Testis (tissue), 2 donors: ENCODE measurements at regions not wholly inside any gene's neighbourhood (a gene's known extent, or its start where the extent isn't known, plus 50 kb on each side); places are given as distances from the start of the nearest gene placed in this dataset.

Experiments
- DNase-seq: peaks from one replicate; pipeline ENCODE4 v3.0.0-alpha.2; 2019
- H3K27ac ChIP-seq, 2 donors: fragments of 200-600 bp; sonication (generic); one replicate each; pipeline ENCODE4 v1.5.1; 2019
- H3K27me3 ChIP-seq: fragments of 200-600 bp; sonication (generic); one replicate; pipeline ENCODE4 v1.5.1; 2019
- H3K36me3 ChIP-seq: fragments of 200-600 bp; sonication (generic); one replicate; pipeline ENCODE4 v1.5.1; 2017; ENCODE audit warnings: low read depth; ENCODE audit errors: missing control alignments
- H3K4me1 ChIP-seq: fragments of 200-600 bp; sonication (generic); one replicate; pipeline ENCODE4 v1.5.1; 2019
- H3K4me3 ChIP-seq, 2 donors: fragments of 200-600 bp; sonication (generic); one replicate each; pipeline ENCODE4 v1.5.1; 2017 to 2019
- H3K9me3 ChIP-seq: fragments of 200-600 bp; sonication (generic); one replicate; pipeline ENCODE4 v1.5.1; 2017
- POLR2A ChIP-seq: fragments of 450-650 bp; IDR thresholded peaks from one replicate; pipeline ENCODE4 v1.6.1; 2017; ENCODE audit warnings: antibody characterized with exemption, mild to moderate bottlenecking, moderate library complexity
- WGBS, 2 donors: methylation state at CpG; one replicate each; pipeline ENCODE4 v1.1.5; 2018; 5-methylcytosine and 5-hydroxymethylcytosine counted together
- intact Hi-C: fragments of 100-400 bp; cut with DNase I; formaldehyde crosslinking; loops from one replicate; pipeline ENCODE4 v1.15.1; 2023; ENCODE audit warnings: low total_unique reads
- TF ChIP-seq, protein P1 (sequence below), 3 experiments: fragments of 450-650 bp in 2 of 3; fragments of 200-600 bp in 1 of 3; sonication (generic) in 1 of 3; IDR thresholded peaks; one replicate each; pipeline ENCODE4 v1.5.1; 2016 to 2019; ENCODE audit warnings: antibody characterized with exemption in 3 of 3, mild to moderate bottlenecking in 2 of 3, moderate library complexity in 1 of 3

DNA sequence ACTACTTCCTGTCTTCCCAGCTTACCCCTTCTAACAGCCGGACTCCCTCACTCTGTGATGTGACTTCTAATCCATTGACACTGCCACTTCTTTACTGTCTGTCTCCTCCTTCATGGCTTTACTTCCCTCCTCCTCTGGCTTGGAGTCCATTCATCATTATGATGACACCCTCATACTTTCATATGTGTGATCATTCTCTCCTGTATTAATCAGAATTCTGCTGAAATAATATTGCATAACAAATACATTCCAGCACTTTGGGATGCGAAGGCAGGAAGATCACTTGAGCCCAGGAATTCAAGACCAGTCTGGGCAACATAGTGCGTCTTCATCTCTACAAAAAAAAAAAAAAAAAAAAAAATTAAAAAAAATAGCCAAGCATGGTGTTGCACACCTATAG, 147.9 kb upstream of the BTBD3 start:
- no peaks in the 10 kb centered on the region for H3K4me1 ChIP-seq
- H3K9me3 ChIP-seq: no peaks in the 10 kb centered on the region
- no peaks in the 10 kb centered on the region for H3K36me3 ChIP-seq
- intact Hi-C loops: no loop called here
- H3K4me3 ChIP-seq: no peak overlapping the region
- no peak overlapping the region for H3K27ac ChIP-seq
- WGBS, 2 donors: 89 to 94% methylated on average over 3 of the region's 3 CpGs
- TF ChIP-seq, protein P1, sequence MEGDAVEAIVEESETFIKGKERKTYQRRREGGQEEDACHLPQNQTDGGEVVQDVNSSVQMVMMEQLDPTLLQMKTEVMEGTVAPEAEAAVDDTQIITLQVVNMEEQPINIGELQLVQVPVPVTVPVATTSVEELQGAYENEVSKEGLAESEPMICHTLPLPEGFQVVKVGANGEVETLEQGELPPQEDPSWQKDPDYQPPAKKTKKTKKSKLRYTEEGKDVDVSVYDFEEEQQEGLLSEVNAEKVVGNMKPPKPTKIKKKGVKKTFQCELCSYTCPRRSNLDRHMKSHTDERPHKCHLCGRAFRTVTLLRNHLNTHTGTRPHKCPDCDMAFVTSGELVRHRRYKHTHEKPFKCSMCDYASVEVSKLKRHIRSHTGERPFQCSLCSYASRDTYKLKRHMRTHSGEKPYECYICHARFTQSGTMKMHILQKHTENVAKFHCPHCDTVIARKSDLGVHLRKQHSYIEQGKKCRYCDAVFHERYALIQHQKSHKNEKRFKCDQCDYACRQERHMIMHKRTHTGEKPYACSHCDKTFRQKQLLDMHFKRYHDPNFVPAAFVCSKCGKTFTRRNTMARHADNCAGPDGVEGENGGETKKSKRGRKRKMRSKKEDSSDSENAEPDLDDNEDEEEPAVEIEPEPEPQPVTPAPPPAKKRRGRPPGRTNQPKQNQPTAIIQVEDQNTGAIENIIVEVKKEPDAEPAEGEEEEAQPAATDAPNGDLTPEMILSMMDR (IDR thresholded peaks at IDR 0.05): no peak
- no peak for TF ChIP-seq POLR2A
- no peaks in the 10 kb centered on the region for H3K27me3 ChIP-seq
- no peak for DNase-seq

DNA sequence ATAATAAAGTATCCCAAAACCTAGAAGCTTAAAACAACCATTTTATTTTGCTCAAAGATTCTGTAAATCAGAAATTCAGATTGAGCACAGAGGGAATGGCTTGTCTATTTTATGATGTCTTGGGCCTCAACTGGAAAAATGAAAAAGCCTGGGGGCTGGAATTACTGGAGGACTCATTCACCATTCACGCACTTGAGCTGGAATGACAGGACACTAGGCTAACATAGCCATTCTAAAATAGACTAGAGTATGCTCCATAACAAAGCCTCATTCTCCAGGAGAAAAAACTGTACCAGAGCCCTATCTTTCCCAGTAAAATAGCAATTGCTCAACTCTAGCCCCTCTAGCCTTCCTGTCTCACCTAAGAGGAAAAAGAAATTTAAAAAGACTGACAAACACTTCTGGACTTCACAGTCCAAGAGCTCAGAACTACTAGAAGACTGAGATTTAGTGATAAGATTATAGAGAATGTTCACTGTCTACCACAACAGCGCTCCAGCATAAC, 145.4 kb upstream of the BTBD3 start:
- Histone ChIP-seq H3K4me3 (no peak overlapping the region), H3K9me3 (no peaks in the 10 kb centered on the region), H3K36me3 (no peaks in the 10 kb centered on the region), H3K27me3 (no peaks in the 10 kb centered on the region), H3K27ac (no peak overlapping the region), H3K4me1 (no peaks in the 10 kb centered on the region)
- DNase-seq: no peak
- TF ChIP-seq POLR2A: no peak
- TF ChIP-seq, protein P1 (IDR thresholded peaks at IDR 0.05): no peak
- WGBS, 2 donors: 94 to 95% methylated on average over 2 of the region's 2 CpGs
- intact Hi-C loops: no loop called here

DNA sequence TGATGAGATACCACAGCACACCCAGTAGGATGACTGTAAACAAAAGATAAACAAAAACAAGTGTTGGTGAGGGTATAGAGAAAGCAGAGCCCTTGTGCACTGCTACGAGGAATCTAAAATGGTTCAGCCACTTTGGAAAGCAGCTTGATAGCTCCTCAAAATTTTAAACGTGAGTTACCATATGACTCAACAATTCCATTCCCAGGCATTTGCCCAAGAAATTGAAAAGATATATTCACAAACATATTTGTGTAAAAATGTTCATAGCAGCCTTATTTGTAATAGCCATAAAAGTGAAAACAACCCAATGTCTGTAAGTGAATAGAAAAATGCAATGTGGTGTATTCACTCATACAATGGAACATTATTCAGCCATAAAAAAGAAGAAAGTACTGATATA, 141.0 kb upstream of the BTBD3 start:
- Histone ChIP-seq H3K4me3 (no peak overlapping the region), H3K27me3 (no peaks in the 10 kb centered on the region), H3K27ac (no peak overlapping the region), H3K36me3 (no peaks in the 10 kb centered on the region), H3K9me3 (no peaks in the 10 kb centered on the region), H3K4me1 (no peaks in the 10 kb centered on the region)
- DNase-seq: no peak
- TF ChIP-seq, protein P1 (IDR thresholded peaks at IDR 0.05): no peak
- no peak for TF ChIP-seq POLR2A
- WGBS, 2 donors: 73 to 87% methylated on average over 2 of the region's 2 CpGs
- intact Hi-C loops: no loop called here

DNA sequence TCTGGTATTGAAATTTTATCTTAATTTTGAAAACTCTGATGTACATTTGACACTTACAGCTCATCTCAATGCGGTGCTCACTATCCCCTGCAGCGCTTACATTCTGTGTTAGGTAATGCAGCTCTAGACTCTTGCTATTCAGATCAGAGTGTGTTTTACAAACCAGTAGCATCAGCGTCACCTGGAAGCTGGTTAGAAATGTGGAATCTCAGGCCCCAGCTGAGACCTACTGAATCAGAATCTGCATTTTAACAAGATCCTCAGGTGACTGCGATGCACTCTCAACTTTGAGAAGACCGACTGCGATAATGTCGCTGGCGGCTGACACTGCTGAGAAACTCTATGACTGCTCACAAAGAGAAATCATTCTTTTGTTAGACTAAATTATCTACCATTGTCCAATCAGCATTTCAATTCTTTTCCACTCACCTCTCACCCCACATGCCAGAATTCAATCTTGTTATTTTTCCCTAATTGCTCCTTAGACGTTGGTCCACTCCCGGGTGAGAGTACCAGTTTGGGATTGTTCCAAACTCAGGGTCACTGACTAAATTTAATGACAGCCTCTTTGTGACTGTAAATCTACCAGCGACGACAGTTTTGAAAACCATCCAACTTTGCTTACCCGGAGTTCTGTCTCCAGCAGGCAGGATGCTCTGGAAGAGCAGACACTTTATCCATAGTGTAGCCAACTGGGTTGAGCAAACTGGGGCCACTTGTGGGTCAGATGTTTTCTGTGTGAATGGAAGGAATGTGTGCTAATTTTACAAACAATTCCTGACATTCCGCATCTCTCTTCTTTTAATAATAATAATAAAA, 140.1 kb upstream of the BTBD3 start:
- Histone ChIP-seq H3K27me3 (no peaks in the 10 kb centered on the region), H3K27ac (no peak overlapping the region), H3K4me1 (no peaks in the 10 kb centered on the region), H3K4me3 (no peak overlapping the region), H3K9me3 (no peaks in the 10 kb centered on the region), H3K36me3 (no peaks in the 10 kb centered on the region)
- whole genome bisulfite sequencing, 2 donors: 47 to 50% methylated on average over 14 of the region's 14 CpGs
- intact Hi-C loops: no loop called here
- no peak for DNase-seq
- TF ChIP-seq, protein P1 (IDR thresholded peaks at IDR 0.05): no peak
- TF ChIP-seq POLR2A: no peak

DNA sequence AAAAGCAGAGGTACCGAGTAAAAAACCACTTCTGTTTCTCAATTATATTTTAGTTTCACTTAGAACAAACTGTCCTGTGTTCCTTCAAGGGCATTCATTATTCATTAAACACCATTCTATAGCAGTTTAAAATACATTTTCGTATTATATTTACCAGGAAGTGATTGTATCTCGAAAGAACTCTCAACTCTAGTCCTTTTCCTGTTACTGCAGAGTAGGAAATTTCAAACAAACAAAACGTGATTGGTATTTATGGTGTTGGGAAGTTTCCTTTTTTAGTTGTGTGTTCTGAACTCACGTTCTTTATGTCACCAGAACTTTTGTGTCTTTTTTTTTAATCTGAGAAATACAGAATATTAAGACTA, 139.5 kb upstream of the BTBD3 start:
- Histone ChIP-seq H3K36me3 (no peaks in the 10 kb centered on the region), H3K4me3 (no peak overlapping the region), H3K9me3 (no peaks in the 10 kb centered on the region), H3K4me1 (no peaks in the 10 kb centered on the region), H3K27ac (no peak overlapping the region), H3K27me3 (no peaks in the 10 kb centered on the region)
- TF ChIP-seq, protein P1 (IDR thresholded peaks at IDR 0.05): no peak
- no peak for TF ChIP-seq POLR2A
- 27 to 37% methylated on average over 5 of the region's 5 CpGs for WGBS, 2 donors
- intact Hi-C loops: no loop called here
- no peak for DNase-seq
